ENCODE measurements at regions not wholly inside any gene's neighbourhood (a gene's known extent, or its start where the extent isn't known, plus 50 kb on each side); places are given as distances from the start of the nearest gene placed in this dataset.

DNA sequence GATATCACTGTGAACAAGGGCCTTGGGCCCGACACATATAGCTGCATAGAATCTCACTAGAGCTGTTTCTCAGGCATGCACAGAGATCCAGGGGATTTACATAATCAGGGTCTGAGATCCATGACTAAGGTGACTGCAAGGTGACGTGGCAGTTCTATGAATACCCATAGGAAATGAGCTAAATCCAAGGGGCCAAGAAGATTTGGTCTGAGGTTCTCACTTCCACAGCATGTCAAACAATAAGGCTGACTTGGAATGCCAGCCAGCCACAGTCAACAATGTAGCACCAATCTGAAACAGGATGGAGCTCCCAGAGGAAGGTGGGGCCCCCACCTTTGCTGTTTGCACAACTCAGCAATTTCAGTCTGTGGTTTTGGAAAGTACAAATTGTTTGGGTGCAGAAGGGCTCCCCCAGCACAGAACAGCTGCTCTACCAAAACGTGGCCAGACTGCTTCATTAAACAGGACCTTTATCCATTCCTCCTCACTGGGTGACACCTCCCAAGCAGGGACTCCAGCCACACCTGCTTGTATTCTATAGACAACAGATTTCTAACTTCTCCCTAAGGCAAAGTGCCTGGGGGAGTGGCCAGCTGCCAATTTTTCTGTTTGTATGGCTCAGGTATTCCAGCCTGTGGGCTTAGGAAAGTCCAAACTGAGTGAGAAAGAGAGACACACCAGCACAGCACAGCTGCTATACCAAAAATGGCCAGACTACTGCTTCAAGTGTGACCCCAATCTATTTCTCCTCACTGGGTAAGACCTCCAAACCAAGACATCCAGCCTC lies 333.4 kb downstream of the KDM5D start:
- TF ChIP-seq, protein P1, sequence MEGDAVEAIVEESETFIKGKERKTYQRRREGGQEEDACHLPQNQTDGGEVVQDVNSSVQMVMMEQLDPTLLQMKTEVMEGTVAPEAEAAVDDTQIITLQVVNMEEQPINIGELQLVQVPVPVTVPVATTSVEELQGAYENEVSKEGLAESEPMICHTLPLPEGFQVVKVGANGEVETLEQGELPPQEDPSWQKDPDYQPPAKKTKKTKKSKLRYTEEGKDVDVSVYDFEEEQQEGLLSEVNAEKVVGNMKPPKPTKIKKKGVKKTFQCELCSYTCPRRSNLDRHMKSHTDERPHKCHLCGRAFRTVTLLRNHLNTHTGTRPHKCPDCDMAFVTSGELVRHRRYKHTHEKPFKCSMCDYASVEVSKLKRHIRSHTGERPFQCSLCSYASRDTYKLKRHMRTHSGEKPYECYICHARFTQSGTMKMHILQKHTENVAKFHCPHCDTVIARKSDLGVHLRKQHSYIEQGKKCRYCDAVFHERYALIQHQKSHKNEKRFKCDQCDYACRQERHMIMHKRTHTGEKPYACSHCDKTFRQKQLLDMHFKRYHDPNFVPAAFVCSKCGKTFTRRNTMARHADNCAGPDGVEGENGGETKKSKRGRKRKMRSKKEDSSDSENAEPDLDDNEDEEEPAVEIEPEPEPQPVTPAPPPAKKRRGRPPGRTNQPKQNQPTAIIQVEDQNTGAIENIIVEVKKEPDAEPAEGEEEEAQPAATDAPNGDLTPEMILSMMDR (IDR thresholded peaks at IDR 0.05) = no peak
- TF ChIP-seq POLR2AphosphoS5 (IDR thresholded peaks at IDR 0.05; ENCODE audit: low read depth, low read length) (no peak), SIN3A (IDR thresholded peaks at IDR 0.05; ENCODE audit: borderline replicate concordance, insufficient read depth, low read depth, low read length) (no peak), TCF7L2 (IDR thresholded peaks at IDR 0.05; ENCODE audit: low read depth, low read length) (no peak)
- TF ChIP-seq, protein P2, sequence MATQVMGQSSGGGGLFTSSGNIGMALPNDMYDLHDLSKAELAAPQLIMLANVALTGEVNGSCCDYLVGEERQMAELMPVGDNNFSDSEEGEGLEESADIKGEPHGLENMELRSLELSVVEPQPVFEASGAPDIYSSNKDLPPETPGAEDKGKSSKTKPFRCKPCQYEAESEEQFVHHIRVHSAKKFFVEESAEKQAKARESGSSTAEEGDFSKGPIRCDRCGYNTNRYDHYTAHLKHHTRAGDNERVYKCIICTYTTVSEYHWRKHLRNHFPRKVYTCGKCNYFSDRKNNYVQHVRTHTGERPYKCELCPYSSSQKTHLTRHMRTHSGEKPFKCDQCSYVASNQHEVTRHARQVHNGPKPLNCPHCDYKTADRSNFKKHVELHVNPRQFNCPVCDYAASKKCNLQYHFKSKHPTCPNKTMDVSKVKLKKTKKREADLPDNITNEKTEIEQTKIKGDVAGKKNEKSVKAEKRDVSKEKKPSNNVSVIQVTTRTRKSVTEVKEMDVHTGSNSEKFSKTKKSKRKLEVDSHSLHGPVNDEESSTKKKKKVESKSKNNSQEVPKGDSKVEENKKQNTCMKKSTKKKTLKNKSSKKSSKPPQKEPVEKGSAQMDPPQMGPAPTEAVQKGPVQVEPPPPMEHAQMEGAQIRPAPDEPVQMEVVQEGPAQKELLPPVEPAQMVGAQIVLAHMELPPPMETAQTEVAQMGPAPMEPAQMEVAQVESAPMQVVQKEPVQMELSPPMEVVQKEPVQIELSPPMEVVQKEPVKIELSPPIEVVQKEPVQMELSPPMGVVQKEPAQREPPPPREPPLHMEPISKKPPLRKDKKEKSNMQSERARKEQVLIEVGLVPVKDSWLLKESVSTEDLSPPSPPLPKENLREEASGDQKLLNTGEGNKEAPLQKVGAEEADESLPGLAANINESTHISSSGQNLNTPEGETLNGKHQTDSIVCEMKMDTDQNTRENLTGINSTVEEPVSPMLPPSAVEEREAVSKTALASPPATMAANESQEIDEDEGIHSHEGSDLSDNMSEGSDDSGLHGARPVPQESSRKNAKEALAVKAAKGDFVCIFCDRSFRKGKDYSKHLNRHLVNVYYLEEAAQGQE (IDR thresholded peaks at IDR 0.05; ENCODE audit: insufficient read depth in 1 of 2, low read depth in 2 of 2, low read length in 1 of 2) = no peak
